Endothelial cell of umbilical vein (primary cell): ENCODE measurements at regions not wholly inside any gene's neighbourhood (a gene's known extent, or its start where the extent isn't known, plus 50 kb on each side); places are given as distances from the start of the nearest gene placed in this dataset.

ENCODE experiments used
- BruUV-seq: library from RNA; stranded (reverse); fragments of 400-500 nt; replicated peaks from 2 replicates; lab custom pipeline; 2021; lab: Mats Ljungman, UMichigan
- CTCF ChIA-PET: fragments of 300-600, 350-600 bp; sonication (Branson Sonifier 250); formaldehyde crosslinking; loops from one replicate; lab custom pipeline; 2021; ENCODE audit warnings: antibody characterized with exemption, inconsistent platforms; lab: Charles Lee
- POLR2A ChIA-PET: fragments of 300-600, 350-600 bp; sonication (Branson Sonifier 250); formaldehyde crosslinking; loops from one replicate; lab custom pipeline; 2021; ENCODE audit warnings: antibody characterized with exemption, inconsistent platforms; lab: Charles Lee
- DNase-seq: peaks from one replicate; pipeline ENCODE4 v3.0.0-alpha.2; 2011; ENCODE audit warnings: low read depth, low spot score
- FAIRE-seq: peaks from 2 replicates; lab custom pipeline; 2011; peaks lifted over from hg19 to GRCh38; lab: Jason Lieb, UNC
- H2AFZ ChIP-seq: 2 replicates; pipeline ENCODE4 v1.6.0; 2012; ENCODE audit warnings: low read depth, low read length, control low read depth, inconsistent platforms
- H3K27ac ChIP-seq: 2 replicates; pipeline ENCODE4 v1.5.1; 2011; ENCODE audit warnings: low read depth, mild to moderate bottlenecking, control low read depth, low read length, moderate library complexity; ENCODE audit not compliant: insufficient read depth
- H3K27me3 ChIP-seq, 2 experiments: 2 replicates each; pipeline versions ENCODE4 v1.6.0 to v1.6.1; 2011; ENCODE audit warnings: low read length in 2 of 2, mixed read lengths in 1 of 2; ENCODE audit not compliant: control insufficient read depth in 2 of 2, insufficient read depth in 2 of 2
- H3K36me3 ChIP-seq, 2 experiments: 2 replicates in 1 of 2; 3 replicates in 1 of 2; pipeline ENCODE4 v1.5.1; 2011; ENCODE audit warnings: low read length in 2 of 2, mild to moderate bottlenecking in 1 of 2, moderate library complexity in 1 of 2; ENCODE audit not compliant: control insufficient read depth in 2 of 2, insufficient read depth in 2 of 2; ENCODE audit errors: extremely low read depth in 1 of 2
- H3K4me1 ChIP-seq: 3 replicates; pipeline ENCODE4 v1.5.1; 2011; ENCODE audit warnings: mild to moderate bottlenecking, low read length; ENCODE audit not compliant: control insufficient read depth, insufficient read depth; ENCODE audit errors: extremely low read depth
- H3K4me2 ChIP-seq: 2 replicates; pipeline ENCODE4 v1.6.1; 2011; ENCODE audit warnings: low read length, control low read depth, mixed read lengths; ENCODE audit not compliant: insufficient read depth
- H3K4me3 ChIP-seq, 3 experiments: fragments of 200-600 bp in 1 of 3; sonication (generic), shearing (Covaris generic) in 1 of 3; replicated peaks in 1 of 3; 2 replicates each; pipeline ENCODE4 v1.5.1; 2011 to 2016; ENCODE audit warnings: control low read depth in 3 of 3, low read length in 3 of 3, mild to moderate bottlenecking in 2 of 3, inconsistent platforms in 1 of 3, low read depth in 1 of 3, moderate library complexity in 1 of 3; ENCODE audit not compliant: insufficient read depth in 1 of 3
- H3K79me2 ChIP-seq: 2 replicates; pipeline ENCODE4 v1.6.0; 2012; ENCODE audit warnings: low read length, inconsistent platforms; ENCODE audit not compliant: control insufficient read depth, insufficient read depth
- H3K9ac ChIP-seq: replicated peaks from 2 replicates; pipeline ENCODE3; 2011; ENCODE audit warnings: low read length, control low read depth; ENCODE audit not compliant: insufficient read depth; ENCODE audit errors: extremely low read depth
- H3K9me1 ChIP-seq: replicated peaks from 3 replicates; pipeline ENCODE4 v1.6.0; 2011; ENCODE audit warnings: mild to moderate bottlenecking, low read length; ENCODE audit not compliant: control insufficient read depth, insufficient read depth; ENCODE audit errors: extremely low read depth
- H3K9me3 ChIP-seq: replicated peaks from 2 replicates; pipeline ENCODE4 v1.5.1; 2012; ENCODE audit warnings: low read length, inconsistent platforms; ENCODE audit not compliant: control insufficient read depth, insufficient read depth
- H4K20me1 ChIP-seq: replicated peaks from 2 replicates; pipeline ENCODE3; 2011; ENCODE audit warnings: mild to moderate bottlenecking, low read length; ENCODE audit not compliant: control insufficient read depth, insufficient read depth; ENCODE audit errors: extremely low read depth
- EZH2 ChIP-seq: IDR thresholded peaks from 2 replicates; pipeline ENCODE4 v1.6.1; 2012; ENCODE audit warnings: borderline replicate concordance, low read depth, mild to moderate bottlenecking, moderate library complexity, low read length, inconsistent platforms; ENCODE audit not compliant: severe bottlenecking
- FOS ChIP-seq: IDR thresholded peaks from 2 replicates; pipeline ENCODE4 v1.6.1; 2011; ENCODE audit warnings: mild to moderate bottlenecking, low read length, moderate library complexity, borderline replicate concordance; ENCODE audit not compliant: insufficient read depth
- GATA2 ChIP-seq: IDR thresholded peaks from 2 replicates; pipeline ENCODE4 v1.7.0; 2011; ENCODE audit warnings: low read depth, mild to moderate bottlenecking, moderate library complexity, mixed read lengths, low read length; ENCODE audit not compliant: insufficient read length, insufficient read depth
- JUN ChIP-seq: IDR thresholded peaks from 2 replicates; pipeline ENCODE4 v1.6.1; 2011; ENCODE audit warnings: borderline replicate concordance, low read depth; ENCODE audit not compliant: insufficient read length, insufficient read depth
- MYC ChIP-seq: IDR thresholded peaks from one replicate; pipeline ENCODE4 v1.6.1; 2011; ENCODE audit warnings: mild to moderate bottlenecking, low read depth, low read length
- POLR2A ChIP-seq: IDR thresholded peaks from 2 replicates; pipeline ENCODE4 v1.6.1; 2012; ENCODE audit warnings: low read depth, mild to moderate bottlenecking, control low read depth, low read length
- POLR2AphosphoS5 ChIP-seq: IDR thresholded peaks from 2 replicates; pipeline ENCODE4 v1.6.1; 2012; ENCODE audit warnings: low read depth, mild to moderate bottlenecking, control low read depth, low read length, moderate library complexity; ENCODE audit not compliant: insufficient read depth
- dilution Hi-C: fragments of 300-500 bp; cut with MboI; formaldehyde crosslinking; loops from one replicate; pipeline ENCODE4 v1.15.0; 2019; ENCODE audit warnings: low sequenced_read_pairs; ENCODE audit not compliant: extremely low pct_ligation_motif_present
- intact Hi-C: fragments of 100-400 bp; cut with micrococcal nuclease; formaldehyde crosslinking; loops from one replicate; pipeline ENCODE4 v1.10.0; 2022
- TF ChIP-seq, protein P1 (sequence below): IDR thresholded peaks from 2 replicates; pipeline ENCODE4 v1.6.1; 2011; ENCODE audit not compliant: insufficient read depth, insufficient read length
- TF ChIP-seq, protein P2 (sequence below), 2 donors: IDR thresholded peaks; 1 replicate in 1 of 2; 2 replicates in 1 of 2; pipeline ENCODE4 v1.5.1; 2011; ENCODE audit warnings: low read length in 2 of 2, mild to moderate bottlenecking in 2 of 2, moderate library complexity in 2 of 2, control low read depth in 1 of 2, inconsistent platforms in 1 of 2, low read depth in 1 of 2; ENCODE audit not compliant: insufficient read depth in 1 of 2; ENCODE audit errors: extremely low read depth in 1 of 2

DNA sequence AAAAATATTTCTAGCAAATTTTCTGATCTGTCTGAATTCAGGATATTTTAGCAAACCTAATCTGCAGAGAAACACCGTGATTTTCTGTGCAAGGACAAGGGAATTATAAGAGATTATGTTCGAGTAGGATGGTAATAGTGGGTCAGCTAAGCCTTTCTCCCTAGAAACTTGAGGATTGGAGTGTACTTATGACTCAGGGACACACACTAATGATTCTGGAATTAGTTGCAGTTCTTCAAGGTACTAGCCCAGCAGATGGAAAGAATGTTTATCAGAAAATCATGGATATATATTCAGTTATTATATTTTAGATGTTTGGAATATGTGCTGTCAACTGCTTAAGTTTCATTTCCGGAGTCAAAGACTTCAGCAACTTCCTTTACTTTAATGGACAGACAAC lies 177.1 kb upstream of the MAP3K7 start:
- H3K27me3 ChIP-seq = no peaks in the 10 kb centered on the region
- no peak overlapping the region for H3K4me2 ChIP-seq
- H3K9me3 ChIP-seq = no peaks in the 10 kb centered on the region
- no peak overlapping the region for H3K4me3 ChIP-seq
- no peaks in the 10 kb centered on the region for H4K20me1 ChIP-seq
- H3K9ac ChIP-seq = no peak overlapping the region
- no peaks in the 10 kb centered on the region for H3K79me2 ChIP-seq
- no peak overlapping the region for H3K27ac ChIP-seq
- no peak overlapping the region for H2AFZ ChIP-seq
- no peaks in the 10 kb centered on the region for H3K9me1 ChIP-seq
- H3K4me1 ChIP-seq = no peaks in the 10 kb centered on the region
- POLR2A ChIA-PET = no interaction called here
- no peaks in the 10 kb centered on the region for H3K36me3 ChIP-seq
- BruUV-seq = no TSS peak
- intact Hi-C loops = no loop called here
- TF ChIP-seq MYC = no peak
- no peak for TF ChIP-seq EZH2
- no peak for TF ChIP-seq POLR2A
- no peak for TF ChIP-seq FOS
- TF ChIP-seq POLR2AphosphoS5 = no peak
- TF ChIP-seq, protein P1, sequence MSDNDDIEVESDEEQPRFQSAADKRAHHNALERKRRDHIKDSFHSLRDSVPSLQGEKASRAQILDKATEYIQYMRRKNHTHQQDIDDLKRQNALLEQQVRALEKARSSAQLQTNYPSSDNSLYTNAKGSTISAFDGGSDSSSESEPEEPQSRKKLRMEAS = no peak
- dilution Hi-C loops = no loop called here
- FAIRE-seq = no peak
- no peak for DNase-seq
- CTCF ChIA-PET = no interaction called here

DNA sequence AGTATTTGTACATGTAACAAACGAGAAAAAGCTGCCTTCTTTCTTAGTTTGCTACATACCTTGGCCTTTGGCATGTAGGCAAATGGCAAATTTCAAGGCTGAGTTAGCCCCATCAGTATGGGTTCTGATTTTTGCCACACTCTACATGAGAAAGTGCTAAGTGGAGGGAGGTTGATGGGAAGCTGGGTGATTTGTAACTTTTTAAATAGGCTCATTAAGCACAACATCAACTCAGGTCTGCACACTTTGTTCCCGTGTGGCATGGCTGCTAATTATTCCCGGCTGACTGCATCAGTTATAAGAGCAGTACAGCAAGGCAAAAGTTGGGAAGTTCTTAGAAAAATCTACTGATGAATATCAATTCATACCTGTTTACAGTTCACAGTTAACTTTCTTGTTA lies 172.8 kb upstream of the MAP3K7 start:
- no peaks in the 10 kb centered on the region for H3K9me1 ChIP-seq
- no peak overlapping the region for H2AFZ ChIP-seq
- no peak overlapping the region for H3K4me3 ChIP-seq
- H3K4me1 ChIP-seq = no peaks in the 10 kb centered on the region
- no peak for TF ChIP-seq MYC
- no peak for TF ChIP-seq GATA2
- TF ChIP-seq, protein P2, sequence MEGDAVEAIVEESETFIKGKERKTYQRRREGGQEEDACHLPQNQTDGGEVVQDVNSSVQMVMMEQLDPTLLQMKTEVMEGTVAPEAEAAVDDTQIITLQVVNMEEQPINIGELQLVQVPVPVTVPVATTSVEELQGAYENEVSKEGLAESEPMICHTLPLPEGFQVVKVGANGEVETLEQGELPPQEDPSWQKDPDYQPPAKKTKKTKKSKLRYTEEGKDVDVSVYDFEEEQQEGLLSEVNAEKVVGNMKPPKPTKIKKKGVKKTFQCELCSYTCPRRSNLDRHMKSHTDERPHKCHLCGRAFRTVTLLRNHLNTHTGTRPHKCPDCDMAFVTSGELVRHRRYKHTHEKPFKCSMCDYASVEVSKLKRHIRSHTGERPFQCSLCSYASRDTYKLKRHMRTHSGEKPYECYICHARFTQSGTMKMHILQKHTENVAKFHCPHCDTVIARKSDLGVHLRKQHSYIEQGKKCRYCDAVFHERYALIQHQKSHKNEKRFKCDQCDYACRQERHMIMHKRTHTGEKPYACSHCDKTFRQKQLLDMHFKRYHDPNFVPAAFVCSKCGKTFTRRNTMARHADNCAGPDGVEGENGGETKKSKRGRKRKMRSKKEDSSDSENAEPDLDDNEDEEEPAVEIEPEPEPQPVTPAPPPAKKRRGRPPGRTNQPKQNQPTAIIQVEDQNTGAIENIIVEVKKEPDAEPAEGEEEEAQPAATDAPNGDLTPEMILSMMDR (IDR thresholded peaks at IDR 0.05; ENCODE audit: extremely low read depth in 1 of 2, insufficient read depth in 1 of 2, low read depth in 1 of 2, low read length in 2 of 2) = no peak
- TF ChIP-seq, protein P1 = no peak
- no peak for TF ChIP-seq JUN
- no peak for TF ChIP-seq FOS
- TF ChIP-seq POLR2AphosphoS5 = no peak
- TF ChIP-seq EZH2 = no peak
- TF ChIP-seq POLR2A = no peak
- H4K20me1 ChIP-seq = no peaks in the 10 kb centered on the region
- no TSS peak for BruUV-seq
- FAIRE-seq (no peak), DNase-seq (no peak)
- H3K27me3 ChIP-seq = no peaks in the 10 kb centered on the region
- no peaks in the 10 kb centered on the region for H3K36me3 ChIP-seq
- POLR2A ChIA-PET = no interaction called here
- intact Hi-C loops = no loop called here
- H3K27ac ChIP-seq = no peak overlapping the region
- no peak overlapping the region for H3K4me2 ChIP-seq
- no peak overlapping the region for H3K9ac ChIP-seq
- H3K79me2 ChIP-seq = no peaks in the 10 kb centered on the region
- no peaks in the 10 kb centered on the region for H3K9me3 ChIP-seq
- CTCF ChIA-PET = no interaction called here
- dilution Hi-C loops = no loop called here
